ENCODE measurements at regions not wholly inside any gene's neighbourhood (a gene's known extent, or its start where the extent isn't known, plus 50 kb on each side); places are given as distances from the start of the nearest gene placed in this dataset.

DNA sequence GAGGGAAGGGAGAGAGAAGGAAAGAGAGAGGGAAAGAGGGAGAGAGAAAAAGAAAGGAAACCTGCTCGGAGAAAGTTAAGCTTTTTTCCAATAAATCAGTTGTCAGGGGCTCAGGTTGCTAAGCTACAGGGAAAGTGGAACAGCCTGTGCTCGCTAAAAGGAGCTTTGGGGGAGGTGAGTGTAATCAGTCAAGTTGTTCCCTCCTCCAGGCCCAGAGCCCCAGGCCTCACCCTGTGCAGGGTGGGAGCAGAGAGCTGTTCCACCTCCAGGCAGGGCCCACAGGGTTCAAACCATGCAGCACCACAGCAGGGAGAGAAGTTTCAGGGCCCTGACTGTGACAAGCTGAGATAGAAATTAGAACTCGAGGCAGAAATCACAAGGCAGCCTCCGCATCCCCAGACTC, 56.4 kb upstream of the PPP1CB start:
- TF ChIP-seq MCM5 (IDR thresholded peaks at IDR 0.05; ENCODE audit: low read depth) (no peak), POLR2A (conservative IDR thresholded peaks at IDR 0.05) (no peak), E2F8 (IDR thresholded peaks at IDR 0.05; ENCODE audit: low read depth, partially characterized antibody) (no peak), MCM2 (IDR thresholded peaks at IDR 0.05; ENCODE audit: low read depth) (no peak), GTF2B (IDR thresholded peaks at IDR 0.05; ENCODE audit: extremely low read depth, insufficient read length) (no peak), ZNF274 (IDR thresholded peaks at IDR 0.05; ENCODE audit: borderline replicate concordance, low read depth, low read length) (no peak), TGIF2 (CRISPR knock-in tag; IDR thresholded peaks at IDR 0.05) (no peak), FOXK1 (CRISPR knock-in tag; IDR thresholded peaks at IDR 0.05; ENCODE audit: borderline replicate concordance) (no peak)
- TF ChIP-seq, protein P1, sequence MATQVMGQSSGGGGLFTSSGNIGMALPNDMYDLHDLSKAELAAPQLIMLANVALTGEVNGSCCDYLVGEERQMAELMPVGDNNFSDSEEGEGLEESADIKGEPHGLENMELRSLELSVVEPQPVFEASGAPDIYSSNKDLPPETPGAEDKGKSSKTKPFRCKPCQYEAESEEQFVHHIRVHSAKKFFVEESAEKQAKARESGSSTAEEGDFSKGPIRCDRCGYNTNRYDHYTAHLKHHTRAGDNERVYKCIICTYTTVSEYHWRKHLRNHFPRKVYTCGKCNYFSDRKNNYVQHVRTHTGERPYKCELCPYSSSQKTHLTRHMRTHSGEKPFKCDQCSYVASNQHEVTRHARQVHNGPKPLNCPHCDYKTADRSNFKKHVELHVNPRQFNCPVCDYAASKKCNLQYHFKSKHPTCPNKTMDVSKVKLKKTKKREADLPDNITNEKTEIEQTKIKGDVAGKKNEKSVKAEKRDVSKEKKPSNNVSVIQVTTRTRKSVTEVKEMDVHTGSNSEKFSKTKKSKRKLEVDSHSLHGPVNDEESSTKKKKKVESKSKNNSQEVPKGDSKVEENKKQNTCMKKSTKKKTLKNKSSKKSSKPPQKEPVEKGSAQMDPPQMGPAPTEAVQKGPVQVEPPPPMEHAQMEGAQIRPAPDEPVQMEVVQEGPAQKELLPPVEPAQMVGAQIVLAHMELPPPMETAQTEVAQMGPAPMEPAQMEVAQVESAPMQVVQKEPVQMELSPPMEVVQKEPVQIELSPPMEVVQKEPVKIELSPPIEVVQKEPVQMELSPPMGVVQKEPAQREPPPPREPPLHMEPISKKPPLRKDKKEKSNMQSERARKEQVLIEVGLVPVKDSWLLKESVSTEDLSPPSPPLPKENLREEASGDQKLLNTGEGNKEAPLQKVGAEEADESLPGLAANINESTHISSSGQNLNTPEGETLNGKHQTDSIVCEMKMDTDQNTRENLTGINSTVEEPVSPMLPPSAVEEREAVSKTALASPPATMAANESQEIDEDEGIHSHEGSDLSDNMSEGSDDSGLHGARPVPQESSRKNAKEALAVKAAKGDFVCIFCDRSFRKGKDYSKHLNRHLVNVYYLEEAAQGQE (IDR thresholded peaks at IDR 0.05; ENCODE audit: borderline replicate concordance), result no peak
- TF ChIP-seq, protein P1 (CRISPR knock-in tag; IDR thresholded peaks at IDR 0.05; ENCODE audit: low read depth), result no peak

Measured in K562 (cell line).